Mucosa of descending colon (tissue), 3 donors: ENCODE measurements at regions not wholly inside any gene's neighbourhood (a gene's known extent, or its start where the extent isn't known, plus 50 kb on each side); places are given as distances from the start of the nearest gene placed in this dataset.

ENCODE experiments used
- ATAC-seq: fragments of 200-7000 bp; cut with Tn5 transposase; one replicate; pipeline ENCODE4 v1.9.1; 2020; ENCODE audit warnings: mild to moderate bottlenecking, moderate library complexity
- DNase-seq, 3 donors: peaks; one replicate each; pipeline ENCODE4 v3.0.0-alpha.2; 2020
- H3K36me3 ChIP-seq: fragments of 200-600 bp; one replicate; pipeline ENCODE4 v1.8.0; 2021; ENCODE audit warnings: low read depth, mild to moderate bottlenecking
- H3K4me1 ChIP-seq: fragments of 200-600 bp; one replicate; pipeline ENCODE4 v1.8.0; 2021; ENCODE audit warnings: low read depth, mild to moderate bottlenecking
- H3K4me3 ChIP-seq: fragments of 200-600 bp; one replicate; pipeline ENCODE4 v1.8.0; 2021; ENCODE audit warnings: mild to moderate bottlenecking
- H3K9me3 ChIP-seq: fragments of 200-600 bp; one replicate; pipeline ENCODE4 v1.8.0; 2021; ENCODE audit warnings: mild to moderate bottlenecking
- intact Hi-C, 2 donors: fragments of 100-400 bp; cut with DNase I in 1 of 2; cut with micrococcal nuclease in 1 of 2; formaldehyde crosslinking; loops; one replicate each; pipeline versions ENCODE4 v1.11.0 to v1.11.1; 2022; cut with DNase I, micrococcal nuclease
- TF ChIP-seq, protein P1 (sequence below): fragments of 200-600 bp; IDR thresholded peaks from one replicate; pipeline ENCODE4 v1.8.0; 2022; ENCODE audit warnings: antibody characterized with exemption, mild to moderate bottlenecking
- donor health status: DM: no; HTN: no; CAD: no; lungs with moderate emphysema.
- donor health status: DM: no; HTN: no; CAD: no.
- donor health status: DM: no; HTN: yes; CAD: no.

DNA sequence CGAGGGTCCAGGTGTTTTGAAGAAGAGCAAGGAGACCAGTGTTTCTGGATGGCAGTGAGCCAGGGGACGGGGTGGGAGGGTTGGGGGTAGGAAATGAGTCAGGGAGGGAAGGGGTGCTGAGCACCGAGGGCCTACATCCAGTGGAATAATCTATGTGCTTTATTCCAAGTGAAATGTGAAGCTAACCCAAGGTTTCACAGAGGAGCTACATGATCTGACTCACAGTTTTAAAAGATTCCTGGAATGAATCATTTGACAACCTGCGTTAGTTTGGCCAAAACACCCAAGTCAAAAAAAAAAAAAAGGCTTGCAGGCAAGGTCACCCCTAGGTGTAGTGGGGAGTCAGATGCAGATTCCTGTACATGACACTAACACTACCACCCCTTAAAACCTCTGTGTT is 419.7 kb upstream of the MEX3C start:
- TF ChIP-seq, protein P1, sequence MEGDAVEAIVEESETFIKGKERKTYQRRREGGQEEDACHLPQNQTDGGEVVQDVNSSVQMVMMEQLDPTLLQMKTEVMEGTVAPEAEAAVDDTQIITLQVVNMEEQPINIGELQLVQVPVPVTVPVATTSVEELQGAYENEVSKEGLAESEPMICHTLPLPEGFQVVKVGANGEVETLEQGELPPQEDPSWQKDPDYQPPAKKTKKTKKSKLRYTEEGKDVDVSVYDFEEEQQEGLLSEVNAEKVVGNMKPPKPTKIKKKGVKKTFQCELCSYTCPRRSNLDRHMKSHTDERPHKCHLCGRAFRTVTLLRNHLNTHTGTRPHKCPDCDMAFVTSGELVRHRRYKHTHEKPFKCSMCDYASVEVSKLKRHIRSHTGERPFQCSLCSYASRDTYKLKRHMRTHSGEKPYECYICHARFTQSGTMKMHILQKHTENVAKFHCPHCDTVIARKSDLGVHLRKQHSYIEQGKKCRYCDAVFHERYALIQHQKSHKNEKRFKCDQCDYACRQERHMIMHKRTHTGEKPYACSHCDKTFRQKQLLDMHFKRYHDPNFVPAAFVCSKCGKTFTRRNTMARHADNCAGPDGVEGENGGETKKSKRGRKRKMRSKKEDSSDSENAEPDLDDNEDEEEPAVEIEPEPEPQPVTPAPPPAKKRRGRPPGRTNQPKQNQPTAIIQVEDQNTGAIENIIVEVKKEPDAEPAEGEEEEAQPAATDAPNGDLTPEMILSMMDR = no peak
- intact Hi-C loops = no loop called here
- H3K4me3 ChIP-seq = no peak overlapping the region
- ATAC-seq = no peak
- H3K4me1 ChIP-seq = no peaks in the 10 kb centered on the region
- no peaks in the 10 kb centered on the region for H3K9me3 ChIP-seq
- no peaks in the 10 kb centered on the region for H3K36me3 ChIP-seq
- DNase-seq = no peak

- intact Hi-C loops = no loop called here
- H3K9me3 ChIP-seq = no peaks in the 10 kb centered on the region
- H3K4me3 ChIP-seq = no peak overlapping the region
- no peaks in the 10 kb centered on the region for H3K4me1 ChIP-seq
- H3K36me3 ChIP-seq = no peaks in the 10 kb centered on the region
- TF ChIP-seq, protein P1 = no peak
- no peak for DNase-seq
- no peak for ATAC-seq
Observed at GRCh38 chr18:51617572-51618260, 420.2 kb upstream of the MEX3C start.

- Histone ChIP-seq H3K9me3 (no peaks in the 10 kb centered on the region), H3K36me3 (no peaks in the 10 kb centered on the region), H3K4me1 (no peaks in the 10 kb centered on the region), H3K4me3 (no peak overlapping the region)
- TF ChIP-seq, protein P1 = no peak
- intact Hi-C loops = no loop called here
- DNase-seq (no peak), ATAC-seq (no peak)
Observed at GRCh38 chr18:51619283-51619682, 421.8 kb upstream of the MEX3C start.

- DNase-seq (peak in 2 of 3 donors; percentile 31 to 55), ATAC-seq (no peak)
- H3K9me3 ChIP-seq = no peaks in the 10 kb centered on the region
- no peaks in the 10 kb centered on the region for H3K4me1 ChIP-seq
- TF ChIP-seq, protein P1 = peak; percentile 21
- no peak overlapping the region for H3K4me3 ChIP-seq
- H3K36me3 ChIP-seq = no peaks in the 10 kb centered on the region
- intact Hi-C loops = no loop called here
Observed at GRCh38 chr18:51621113-51621863, 423.8 kb upstream of the MEX3C start.

- no peaks in the 10 kb centered on the region for H3K9me3 ChIP-seq
- DNase-seq = no peak
- H3K4me3 ChIP-seq = no peak overlapping the region
- H3K4me1 ChIP-seq = no peaks in the 10 kb centered on the region
- TF ChIP-seq, protein P1 = no peak
- H3K36me3 ChIP-seq = no peaks in the 10 kb centered on the region
- ATAC-seq = no peak
- intact Hi-C loops = no loop called here
Observed at GRCh38 chr18:51621864-51622160, 424.3 kb upstream of the MEX3C start.
